ENCODE measurements at regions not wholly inside any gene's neighbourhood (a gene's known extent, or its start where the extent isn't known, plus 50 kb on each side); places are given as distances from the start of the nearest gene placed in this dataset.

GRCh38 chr14:55980970-55981369 is 137.2 kb upstream of the PELI2 start:
- H3K79me1 ChIP-seq (ENCODE audit: low read length), result no peaks in the 10 kb centered on the region
- H4K91ac ChIP-seq (ENCODE audit: low read depth, low read length), result no peak overlapping the region
- H3K4ac ChIP-seq (ENCODE audit: low read depth, low read length), result no peak overlapping the region
- no peak overlapping the region for H3K23ac ChIP-seq (ENCODE audit: low read length)
- H3K27me3 ChIP-seq (ENCODE audit: insufficient read depth, low read length), result no peaks in the 10 kb centered on the region
- no peak overlapping the region for H3K4me2 ChIP-seq (ENCODE audit: low read length)
- DNase-seq, result no peak
- no peak overlapping the region for H3K18ac ChIP-seq (ENCODE audit: low read length)
- no peaks in the 10 kb centered on the region for H3K36me3 ChIP-seq (ENCODE audit: control insufficient read depth in 1 of 2, insufficient read depth in 2 of 2, low read length in 2 of 2)
- no peak overlapping the region for H2BK120ac ChIP-seq (ENCODE audit: insufficient read depth, low read length, poor library complexity)
- H4K8ac ChIP-seq (ENCODE audit: low read depth, low read length), result no peak overlapping the region
- H3K9ac ChIP-seq (ENCODE audit: low read length), result no peak overlapping the region
- no peak overlapping the region for H4K12ac ChIP-seq (ENCODE audit: low read depth, low read length)
- H3K79me2 ChIP-seq (ENCODE audit: control insufficient read depth, insufficient read depth, low read length, poor library complexity), result no peaks in the 10 kb centered on the region
- H2AK5ac ChIP-seq (ENCODE audit: low read length), result no peak overlapping the region
- H2AFZ ChIP-seq (ENCODE audit: insufficient read depth, low read length, poor library complexity), result no peak overlapping the region
- H3K9me3 ChIP-seq (ENCODE audit: insufficient read depth, low read depth, low read length), result no peaks in the 10 kb centered on the region
- H3K27ac ChIP-seq (ENCODE audit: low read depth, low read length), result no peak overlapping the region
- no peak overlapping the region for H2BK5ac ChIP-seq (ENCODE audit: low read depth, low read length, poor library complexity)
- H3K14ac ChIP-seq (ENCODE audit: low read length), result no peak overlapping the region
- no peaks in the 10 kb centered on the region for H3K4me1 ChIP-seq (ENCODE audit: control insufficient read depth in 1 of 2, insufficient read depth in 2 of 2, low read length in 2 of 2)
- no peak overlapping the region for H2BK12ac ChIP-seq (ENCODE audit: low read length)
- no peak overlapping the region for H3K4me3 ChIP-seq (ENCODE audit: low read depth, low read length)

- Histone ChIP-seq H2BK12ac (ENCODE audit: low read length) (no peak overlapping the region), H3K4me2 (ENCODE audit: low read length) (no peak overlapping the region), H3K4me1 (ENCODE audit: control insufficient read depth in 1 of 2, insufficient read depth in 2 of 2, low read length in 2 of 2) (no peaks in the 10 kb centered on the region), H3K9ac (ENCODE audit: low read length) (no peak overlapping the region), H3K4me3 (ENCODE audit: low read depth, low read length) (no peak overlapping the region), H3K23ac (ENCODE audit: low read length) (no peak overlapping the region), H4K12ac (ENCODE audit: low read depth, low read length) (no peak overlapping the region), H4K8ac (ENCODE audit: low read depth, low read length) (no peak overlapping the region), H2AK5ac (ENCODE audit: low read length) (no peak overlapping the region), H2BK5ac (ENCODE audit: low read depth, low read length, poor library complexity) (no peak overlapping the region), H3K79me1 (ENCODE audit: low read length) (no peaks in the 10 kb centered on the region), H3K14ac (ENCODE audit: low read length) (no peak overlapping the region), H2AFZ (ENCODE audit: insufficient read depth, low read length, poor library complexity) (no peak overlapping the region), H3K4ac (ENCODE audit: low read depth, low read length) (no peak overlapping the region), H3K36me3 (ENCODE audit: control insufficient read depth in 1 of 2, insufficient read depth in 2 of 2, low read length in 2 of 2) (no peaks in the 10 kb centered on the region), H3K79me2 (ENCODE audit: control insufficient read depth, insufficient read depth, low read length, poor library complexity) (no peaks in the 10 kb centered on the region), H3K27me3 (ENCODE audit: insufficient read depth, low read length) (no peaks in the 10 kb centered on the region), H3K27ac (ENCODE audit: low read depth, low read length) (no peak overlapping the region), H2BK120ac (ENCODE audit: insufficient read depth, low read length, poor library complexity) (no peak overlapping the region), H3K18ac (ENCODE audit: low read length) (no peak overlapping the region), H4K91ac (ENCODE audit: low read depth, low read length) (no peak overlapping the region), H3K9me3 (ENCODE audit: insufficient read depth, low read depth, low read length) (peaks cover 2% of the 10 kb centered on the region)
- no peak for DNase-seq
- WGBS (ENCODE audit: extremely low coverage, insufficient coverage, insufficient read length), result no CpG with 5 or more reads among the region's 2 CpGs
Observed at GRCh38 chr14:55986069-55986468, 132.1 kb upstream of the PELI2 start.

GRCh38 chr14:56000846-56001245 is 117.4 kb upstream of the PELI2 start:
- Histone ChIP-seq H2BK120ac (ENCODE audit: insufficient read depth, low read length, poor library complexity) (no peak overlapping the region), H3K9ac (ENCODE audit: low read length) (no peak overlapping the region), H3K4me1 (ENCODE audit: control insufficient read depth in 1 of 2, insufficient read depth in 2 of 2, low read length in 2 of 2) (no peaks in the 10 kb centered on the region), H3K23ac (ENCODE audit: low read length) (no peak overlapping the region), H3K27ac (ENCODE audit: low read depth, low read length) (no peak overlapping the region), H3K4me3 (ENCODE audit: low read depth, low read length) (no peak overlapping the region), H3K4me2 (ENCODE audit: low read length) (no peak overlapping the region), H3K79me2 (ENCODE audit: control insufficient read depth, insufficient read depth, low read length, poor library complexity) (no peaks in the 10 kb centered on the region), H3K4ac (ENCODE audit: low read depth, low read length) (no peak overlapping the region), H4K91ac (ENCODE audit: low read depth, low read length) (no peak overlapping the region), H4K12ac (ENCODE audit: low read depth, low read length) (no peak overlapping the region), H2AK5ac (ENCODE audit: low read length) (no peak overlapping the region), H2BK12ac (ENCODE audit: low read length) (no peak overlapping the region), H2BK5ac (ENCODE audit: low read depth, low read length, poor library complexity) (no peak overlapping the region), H3K14ac (ENCODE audit: low read length) (no peak overlapping the region), H3K79me1 (ENCODE audit: low read length) (no peaks in the 10 kb centered on the region), H3K18ac (ENCODE audit: low read length) (no peak overlapping the region), H3K9me3 (ENCODE audit: insufficient read depth, low read depth, low read length) (no peaks in the 10 kb centered on the region), H3K36me3 (ENCODE audit: control insufficient read depth in 1 of 2, insufficient read depth in 2 of 2, low read length in 2 of 2) (no peaks in the 10 kb centered on the region), H3K27me3 (ENCODE audit: insufficient read depth, low read length) (no peaks in the 10 kb centered on the region), H4K8ac (ENCODE audit: low read depth, low read length) (no peak overlapping the region), H2AFZ (ENCODE audit: insufficient read depth, low read length, poor library complexity) (no peak overlapping the region)
- WGBS (ENCODE audit: extremely low coverage, insufficient coverage, insufficient read length), result no CpG with 5 or more reads among the region's 3 CpGs
- DNase-seq, result no peak

- H3K4me2 ChIP-seq (ENCODE audit: low read length), result no peak overlapping the region
- H2BK120ac ChIP-seq (ENCODE audit: insufficient read depth, low read length, poor library complexity), result no peak overlapping the region
- no peak overlapping the region for H2BK5ac ChIP-seq (ENCODE audit: low read depth, low read length, poor library complexity)
- H2AK5ac ChIP-seq (ENCODE audit: low read length), result no peak overlapping the region
- no peaks in the 10 kb centered on the region for H3K36me3 ChIP-seq (ENCODE audit: control insufficient read depth in 1 of 2, insufficient read depth in 2 of 2, low read length in 2 of 2)
- no peak overlapping the region for H3K14ac ChIP-seq (ENCODE audit: low read length)
- H3K79me2 ChIP-seq (ENCODE audit: control insufficient read depth, insufficient read depth, low read length, poor library complexity), result no peaks in the 10 kb centered on the region
- no peaks in the 10 kb centered on the region for H3K27me3 ChIP-seq (ENCODE audit: insufficient read depth, low read length)
- H2BK12ac ChIP-seq (ENCODE audit: low read length), result no peak overlapping the region
- H3K9me3 ChIP-seq (ENCODE audit: insufficient read depth, low read depth, low read length), result no peaks in the 10 kb centered on the region
- H3K4me1 ChIP-seq (ENCODE audit: control insufficient read depth in 1 of 2, insufficient read depth in 2 of 2, low read length in 2 of 2), result no peaks in the 10 kb centered on the region
- H3K27ac ChIP-seq (ENCODE audit: low read depth, low read length), result no peak overlapping the region
- no peak overlapping the region for H2AFZ ChIP-seq (ENCODE audit: insufficient read depth, low read length, poor library complexity)
- H4K91ac ChIP-seq (ENCODE audit: low read depth, low read length), result no peak overlapping the region
- H3K4me3 ChIP-seq (ENCODE audit: low read depth, low read length), result no peak overlapping the region
- no peak overlapping the region for H3K9ac ChIP-seq (ENCODE audit: low read length)
- no peak for DNase-seq
- H3K4ac ChIP-seq (ENCODE audit: low read depth, low read length), result no peak overlapping the region
- no peak overlapping the region for H4K8ac ChIP-seq (ENCODE audit: low read depth, low read length)
- no peaks in the 10 kb centered on the region for H3K79me1 ChIP-seq (ENCODE audit: low read length)
- H4K12ac ChIP-seq (ENCODE audit: low read depth, low read length), result no peak overlapping the region
- no CpG with 5 or more reads among the region's 7 CpGs for WGBS (ENCODE audit: extremely low coverage, insufficient coverage, insufficient read length)
- H3K23ac ChIP-seq (ENCODE audit: low read length), result no peak overlapping the region
- no peak overlapping the region for H3K18ac ChIP-seq (ENCODE audit: low read length)
Observed at GRCh38 chr14:56002342-56002741, 115.9 kb upstream of the PELI2 start.

Measured in trophoblast cell (in vitro differentiated cells and primary cell).